ACHN (cell line): ENCODE measurements at regions not wholly inside any gene's neighbourhood (a gene's known extent, or its start where the extent isn't known, plus 50 kb on each side); places are given as distances from the start of the nearest gene placed in this dataset.
A peak's percentile ranks its signal among the peaks of the same experiment; 100 is the strongest.
"Not testable (repeated sequence)": the region's sequence is repeated elsewhere in the genome, so short reads cannot be mapped to it uniquely, and the experiment has no call there.

Experiments used
- DNase-seq: peaks from one replicate; pipeline ENCODE4 v3.0.0-alpha.2; 2015
- in situ Hi-C: cut with HindIII; loops from 2 replicates; pipeline ENCODE4 v1.10.0; 2017; ENCODE audit warnings: low sequenced_read_pairs, low pct_ligation_motif_present, low pct_unique_long_range_greater_than_20kb

DNA sequence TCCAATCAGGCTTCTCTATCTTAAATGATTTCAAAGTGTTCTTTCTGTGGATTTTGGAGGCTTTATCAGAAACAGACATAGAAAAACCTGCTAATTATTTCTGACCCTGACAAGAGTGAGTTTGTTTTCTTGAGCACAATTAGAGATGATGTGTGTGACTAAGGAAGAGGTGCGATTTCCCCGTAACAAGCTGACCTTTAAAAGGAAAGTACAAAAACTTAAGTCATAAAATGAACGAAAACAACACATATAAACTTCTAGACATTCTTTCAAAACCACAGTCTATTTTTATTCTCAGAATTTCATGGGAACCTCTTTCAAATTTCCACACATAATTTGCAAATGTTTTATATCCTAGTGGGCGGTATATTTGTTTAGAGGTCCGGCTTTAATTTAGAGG lies 604.8 kb downstream of the CPS1 start:
- in situ Hi-C loops: no loop called here
- no peak for DNase-seq

DNA sequence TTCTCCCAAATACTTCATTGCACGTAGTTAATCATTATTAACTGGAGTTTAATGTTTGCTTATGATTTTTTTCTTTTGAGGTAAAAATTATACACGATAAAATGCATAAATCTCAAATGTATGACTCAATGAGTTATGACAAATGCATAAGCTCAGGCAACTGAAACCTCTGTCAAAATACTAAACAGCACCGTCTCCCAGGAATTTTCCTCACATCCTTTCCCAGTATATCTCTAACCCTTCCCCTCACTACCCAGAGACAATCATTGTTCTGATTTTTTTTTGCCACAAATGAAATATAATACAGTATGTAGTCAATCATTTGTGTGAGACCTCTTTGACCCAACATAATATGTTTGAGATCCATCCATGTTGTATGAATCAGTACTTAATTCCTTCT lies 606.5 kb downstream of the CPS1 start:
- DNase-seq: no peak
- in situ Hi-C loops: no loop called here

- DNase-seq: no peak
These were observed 614.4 kb downstream of the CPS1 start for GRCh38 chr2:211170843-211171242.

GRCh38 chr2:211174021-211174420 lies 617.6 kb downstream of the CPS1 start:
- in situ Hi-C loops: no loop called here
- no peak for DNase-seq

More at GRCh38 chr2:211170843-211171242, 614.4 kb downstream of the CPS1 start:
- in situ Hi-C loops: no loop called here

GRCh38 chr2:211174631-211175030 lies 618.2 kb downstream of the CPS1 start:
- DNase-seq: no peak
- in situ Hi-C loops: no loop called here

GRCh38 chr2:211175956-211176355 lies 619.6 kb downstream of the CPS1 start:
- in situ Hi-C loops: no loop called here

GRCh38 chr2:211176514-211177141 lies 620.2 kb downstream of the CPS1 start:
- DNase-seq: no peak
- in situ Hi-C loops: no loop called here

More at GRCh38 chr2:211175956-211176355, 619.6 kb downstream of the CPS1 start:
- DNase-seq: no peak

GRCh38 chr2:211181626-211182025 lies 625.2 kb downstream of the CPS1 start:
- in situ Hi-C loops: no loop called here
- no peak for DNase-seq

DNA sequence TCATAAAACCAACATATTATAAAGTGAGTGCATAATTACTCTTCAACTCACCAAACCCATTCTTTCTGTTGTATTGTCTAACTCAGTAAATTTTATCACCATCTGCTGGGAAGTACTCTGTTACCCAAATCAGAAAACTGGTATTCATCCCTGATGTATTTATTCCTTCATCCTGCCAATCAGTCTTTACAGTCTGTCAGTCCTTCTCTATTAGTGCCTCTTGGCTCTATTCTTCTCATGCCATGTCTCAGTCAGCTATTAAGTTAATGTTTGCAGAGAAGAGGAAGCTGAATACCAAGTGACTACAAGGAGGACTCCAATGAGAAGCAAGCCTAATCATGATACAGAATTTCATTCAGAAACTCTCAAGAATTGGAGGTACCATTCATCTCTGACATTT lies 631.2 kb downstream of the CPS1 start:
- in situ Hi-C loops: no loop called here
- no peak for DNase-seq

DNA sequence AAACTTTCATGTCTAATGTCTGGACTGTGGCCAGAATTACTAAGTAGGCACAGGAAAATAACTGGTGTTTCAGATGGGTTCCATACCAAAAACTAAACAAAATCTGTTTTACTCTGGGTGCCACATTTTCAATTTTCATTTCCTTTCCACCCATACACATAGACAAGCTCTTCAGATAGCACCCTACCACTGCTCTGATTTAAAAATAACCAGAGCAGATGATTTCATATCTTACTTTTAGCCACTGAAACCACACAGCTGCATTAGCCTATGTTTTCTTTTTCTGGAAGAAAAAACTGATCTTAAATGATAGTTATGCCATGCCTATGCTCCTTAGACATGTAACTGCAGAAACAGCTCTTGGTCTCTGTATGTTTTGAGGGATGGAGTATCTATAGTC lies 647.6 kb downstream of the CPS1 start:
- in situ Hi-C loops: no loop called here
- DNase-seq: no peak

GRCh38 chr2:211204456-211204855 lies 648.1 kb downstream of the CPS1 start:
- no peak for DNase-seq
- in situ Hi-C loops: no loop called here

DNA sequence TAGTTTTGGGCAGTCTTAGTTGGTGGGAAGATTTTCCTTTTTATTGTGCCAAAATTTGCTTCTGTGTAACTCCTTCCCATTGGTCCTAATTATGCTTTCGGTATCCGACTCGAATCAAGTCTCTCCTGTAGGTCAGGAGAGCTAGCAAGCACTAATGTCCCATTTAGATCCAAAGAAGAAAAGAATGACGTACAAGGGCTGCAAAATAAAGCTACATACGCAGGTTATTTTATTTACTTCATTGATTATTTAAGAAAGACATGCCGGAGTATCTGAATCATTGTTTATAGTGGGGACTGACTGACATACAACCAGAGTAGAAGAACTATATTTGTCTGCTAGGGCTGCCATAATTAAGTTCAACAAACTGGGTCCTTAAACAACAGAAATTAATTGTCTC lies 648.5 kb downstream of the CPS1 start:
- DNase-seq: no peak
- in situ Hi-C loops: no loop called here

DNA sequence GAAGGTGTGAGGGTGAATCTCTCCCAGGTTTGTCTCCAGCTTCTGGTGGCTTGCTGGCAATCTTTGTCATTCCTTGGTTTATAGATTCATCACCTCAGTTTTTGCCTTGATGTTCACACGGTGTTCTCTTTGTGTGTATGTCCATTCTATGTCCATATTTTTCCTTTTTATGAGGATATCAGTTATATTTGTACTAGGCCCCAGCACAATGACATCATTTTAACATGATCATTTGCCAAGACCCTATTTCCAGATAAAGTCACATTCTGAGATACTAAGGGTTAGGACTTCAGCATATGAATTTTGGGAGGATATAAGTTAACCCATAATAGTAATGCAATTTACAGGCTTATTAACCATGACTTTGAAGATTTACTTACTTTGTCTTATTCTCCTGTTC lies 649.0 kb downstream of the CPS1 start:
- DNase-seq: no peak
- in situ Hi-C loops: no loop called here

DNA sequence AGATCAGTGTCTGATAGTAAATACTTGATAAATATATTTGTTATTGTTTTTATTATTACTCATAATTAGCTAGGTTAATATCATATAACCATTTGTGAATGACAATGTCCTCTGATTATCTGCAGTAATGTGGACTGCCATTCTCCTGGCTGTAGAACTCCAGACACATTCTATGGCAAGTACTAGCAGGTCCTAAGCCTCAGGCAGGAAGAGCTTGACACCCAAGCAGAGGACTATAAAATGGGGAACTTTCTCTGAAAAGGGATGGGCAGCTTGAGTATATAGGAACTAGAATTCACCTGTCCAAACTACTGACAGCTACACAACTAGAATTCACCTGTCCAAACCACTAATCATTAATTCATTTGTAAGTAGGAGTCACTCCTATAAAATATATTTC lies 649.4 kb downstream of the CPS1 start:
- no peak for DNase-seq
- in situ Hi-C loops: no loop called here

GRCh38 chr2:211216221-211216620 lies 659.8 kb downstream of the CPS1 start:
- peak; percentile 22 for DNase-seq
- in situ Hi-C loops: no loop called here

- DNase-seq, in situ Hi-C loops: not testable (repeated sequence)
These were observed 663.1 kb downstream of the CPS1 start for GRCh38 chr2:211219548-211219947.

- in situ Hi-C loops: no loop called here
- no peak for DNase-seq
These were observed 669.4 kb downstream of the CPS1 start for GRCh38 chr2:211225784-211226183.

GRCh38 chr2:211228559-211228958 lies 672.2 kb downstream of the CPS1 start:
- in situ Hi-C loops: no loop called here
- DNase-seq: no peak

GRCh38 chr2:211237586-211238275 lies 681.3 kb downstream of the CPS1 start:
- DNase-seq: no peak
- in situ Hi-C loops: no loop called here

- no peak for DNase-seq
- in situ Hi-C loops: no loop called here
These were observed 685.5 kb downstream of the CPS1 start for GRCh38 chr2:211241891-211242290.
